ENCODE measurements at regions not wholly inside any gene's neighbourhood (a gene's known extent, or its start where the extent isn't known, plus 50 kb on each side); places are given as distances from the start of the nearest gene placed in this dataset.

- CTCF ChIA-PET (ENCODE audit: unreplicated experiment): no interaction called here
- DNase-seq (ENCODE audit: low spot score): no peak
- TF ChIP-seq, protein P1, sequence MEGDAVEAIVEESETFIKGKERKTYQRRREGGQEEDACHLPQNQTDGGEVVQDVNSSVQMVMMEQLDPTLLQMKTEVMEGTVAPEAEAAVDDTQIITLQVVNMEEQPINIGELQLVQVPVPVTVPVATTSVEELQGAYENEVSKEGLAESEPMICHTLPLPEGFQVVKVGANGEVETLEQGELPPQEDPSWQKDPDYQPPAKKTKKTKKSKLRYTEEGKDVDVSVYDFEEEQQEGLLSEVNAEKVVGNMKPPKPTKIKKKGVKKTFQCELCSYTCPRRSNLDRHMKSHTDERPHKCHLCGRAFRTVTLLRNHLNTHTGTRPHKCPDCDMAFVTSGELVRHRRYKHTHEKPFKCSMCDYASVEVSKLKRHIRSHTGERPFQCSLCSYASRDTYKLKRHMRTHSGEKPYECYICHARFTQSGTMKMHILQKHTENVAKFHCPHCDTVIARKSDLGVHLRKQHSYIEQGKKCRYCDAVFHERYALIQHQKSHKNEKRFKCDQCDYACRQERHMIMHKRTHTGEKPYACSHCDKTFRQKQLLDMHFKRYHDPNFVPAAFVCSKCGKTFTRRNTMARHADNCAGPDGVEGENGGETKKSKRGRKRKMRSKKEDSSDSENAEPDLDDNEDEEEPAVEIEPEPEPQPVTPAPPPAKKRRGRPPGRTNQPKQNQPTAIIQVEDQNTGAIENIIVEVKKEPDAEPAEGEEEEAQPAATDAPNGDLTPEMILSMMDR (conservative IDR thresholded peaks at IDR 0.05; ENCODE audit: low read length): no peak
- TF ChIP-seq EZH2phosphoT487 (IDR thresholded peaks at IDR 0.05; ENCODE audit: borderline replicate concordance, low read depth, low read length): no peak
- Histone ChIP-seq H4K20me1 (ENCODE audit: insufficient read depth, low read length) (no peaks in the 10 kb centered on the region), H2AFZ (ENCODE audit: low read length) (no peak overlapping the region), H3K4me2 (ENCODE audit: low read length) (no peak overlapping the region), H3K9me2 (ENCODE audit: insufficient read depth, low read length) (no peaks in the 10 kb centered on the region), H3K79me2 (ENCODE audit: insufficient read depth, low read depth, low read length) (no peaks in the 10 kb centered on the region), H3K9me3 (ENCODE audit: low read length) (no peaks in the 10 kb centered on the region), H3K4me3 (ENCODE audit: low read depth, low read length, poor library complexity, severe bottlenecking) (no peak overlapping the region), H3K36me3 (ENCODE audit: insufficient read depth, low read length) (no peaks in the 10 kb centered on the region), H3K4me1 (ENCODE audit: insufficient read depth, low read length, poor library complexity, severe bottlenecking) (no peaks in the 10 kb centered on the region), H3K27ac (ENCODE audit: low read depth, low read length, poor library complexity, severe bottlenecking) (no peak overlapping the region)
- BruUV-seq (replicated peaks): no TSS peak
- POLR2A ChIA-PET: no interaction called here
- intact Hi-C loops (cut with micrococcal nuclease; ENCODE audit: unreplicated experiment): no loop called here
Measured at GRCh38 chr3:81354119-81354518, 407.3 kb downstream of the GBE1 start.

- no peaks in the 10 kb centered on the region for H4K20me1 ChIP-seq (ENCODE audit: insufficient read depth, low read length)
- no peak overlapping the region for H2AFZ ChIP-seq (ENCODE audit: low read length)
- H3K4me1 ChIP-seq (ENCODE audit: insufficient read depth, low read length, poor library complexity, severe bottlenecking): no peaks in the 10 kb centered on the region
- TF ChIP-seq, protein P1 (conservative IDR thresholded peaks at IDR 0.05; ENCODE audit: low read length): no peak
- TF ChIP-seq EZH2phosphoT487 (IDR thresholded peaks at IDR 0.05; ENCODE audit: borderline replicate concordance, low read depth, low read length): no peak
- H3K27ac ChIP-seq (ENCODE audit: low read depth, low read length, poor library complexity, severe bottlenecking): no peak overlapping the region
- DNase-seq (ENCODE audit: low spot score): no peak
- no peaks in the 10 kb centered on the region for H3K79me2 ChIP-seq (ENCODE audit: insufficient read depth, low read depth, low read length)
- CTCF ChIA-PET (ENCODE audit: unreplicated experiment): no interaction called here
- intact Hi-C loops (cut with micrococcal nuclease; ENCODE audit: unreplicated experiment): no loop called here
- H3K4me2 ChIP-seq (ENCODE audit: low read length): no peak overlapping the region
- BruUV-seq (replicated peaks): no TSS peak
- H3K36me3 ChIP-seq (ENCODE audit: insufficient read depth, low read length): no peaks in the 10 kb centered on the region
- H3K4me3 ChIP-seq (ENCODE audit: low read depth, low read length, poor library complexity, severe bottlenecking): no peak overlapping the region
- no peaks in the 10 kb centered on the region for H3K9me3 ChIP-seq (ENCODE audit: low read length)
- POLR2A ChIA-PET: interaction anchor here (0.7 kb wide), 1 partner anchor 663 kb away, joined by 3 read pairs; no protein-coding TSS in a partner anchor
- H3K9me2 ChIP-seq (ENCODE audit: insufficient read depth, low read length): no peaks in the 10 kb centered on the region
Measured at GRCh38 chr3:81352867-81353266, 408.6 kb downstream of the GBE1 start.

DNA sequence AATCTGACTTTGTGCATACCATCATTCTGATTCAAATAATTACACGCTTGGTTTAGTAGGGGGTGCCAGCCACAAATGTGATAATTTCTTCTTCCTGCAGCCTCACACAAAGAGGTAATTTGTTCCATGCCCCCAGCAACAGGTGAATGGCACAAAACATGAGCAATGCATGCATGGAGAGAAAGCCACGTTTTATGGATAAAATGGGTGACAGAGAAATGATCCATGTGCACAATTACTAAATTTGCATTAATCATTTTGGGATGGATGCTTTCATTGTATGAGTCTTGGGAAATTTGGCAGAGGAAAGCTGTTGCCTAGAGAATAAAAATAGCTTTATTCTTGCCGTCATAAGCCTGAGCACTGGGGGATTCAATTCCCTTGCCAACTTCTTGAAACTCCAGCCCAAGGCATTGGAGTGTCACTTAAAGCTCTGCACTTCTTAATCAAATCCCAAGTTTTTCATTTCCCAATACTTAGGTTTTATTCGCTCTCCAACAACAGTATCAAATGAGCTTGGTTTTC is 411.6 kb downstream of the GBE1 start:
- CTCF ChIA-PET (ENCODE audit: unreplicated experiment): no interaction called here

More for the DNA sequence above, 411.6 kb downstream of the GBE1 start:
- no TSS peak for BruUV-seq (replicated peaks)
- no peaks in the 10 kb centered on the region for H3K4me1 ChIP-seq (ENCODE audit: insufficient read depth, low read length, poor library complexity, severe bottlenecking)
- no peak overlapping the region for H3K4me3 ChIP-seq (ENCODE audit: low read depth, low read length, poor library complexity, severe bottlenecking)
- no peaks in the 10 kb centered on the region for H3K9me2 ChIP-seq (ENCODE audit: insufficient read depth, low read length)
- intact Hi-C loops (cut with micrococcal nuclease; ENCODE audit: unreplicated experiment): no loop called here
- H3K4me2 ChIP-seq (ENCODE audit: low read length): no peak overlapping the region
- H3K9me3 ChIP-seq (ENCODE audit: low read length): no peaks in the 10 kb centered on the region
- no peaks in the 10 kb centered on the region for H3K36me3 ChIP-seq (ENCODE audit: insufficient read depth, low read length)
- no peaks in the 10 kb centered on the region for H3K79me2 ChIP-seq (ENCODE audit: insufficient read depth, low read depth, low read length)
- no peak for DNase-seq (ENCODE audit: low spot score)
- H3K27ac ChIP-seq (ENCODE audit: low read depth, low read length, poor library complexity, severe bottlenecking): no peak overlapping the region
- POLR2A ChIA-PET: no interaction called here
- H4K20me1 ChIP-seq (ENCODE audit: insufficient read depth, low read length): no peaks in the 10 kb centered on the region
- H2AFZ ChIP-seq (ENCODE audit: low read length): no peak overlapping the region
- TF ChIP-seq, protein P1 (conservative IDR thresholded peaks at IDR 0.05; ENCODE audit: low read length): no peak
- TF ChIP-seq EZH2phosphoT487 (IDR thresholded peaks at IDR 0.05; ENCODE audit: borderline replicate concordance, low read depth, low read length): no peak
